Nephron (organoid): ENCODE measurements at regions not wholly inside any gene's neighbourhood (a gene's known extent, or its start where the extent isn't known, plus 50 kb on each side); places are given as distances from the start of the nearest gene placed in this dataset.
A peak's percentile ranks its signal among the peaks of the same experiment; 100 is the strongest.

ENCODE experiments used
- H3K27ac Mint-ChIP-seq, 3 experiments: 2 replicates each; pipeline ENCODE4 v1.8.0; 2020; ENCODE audit warnings: mixed read lengths in 3 of 3, mild to moderate bottlenecking in 2 of 3, moderate library complexity in 1 of 3
- H3K27me3 Mint-ChIP-seq: 2 replicates; pipeline ENCODE4 v1.8.0; 2021; ENCODE audit warnings: low read depth, mild to moderate bottlenecking, moderate library complexity, mixed read lengths
- H3K36me3 Mint-ChIP-seq: 2 replicates; pipeline ENCODE4 v1.8.0; 2020; ENCODE audit warnings: low read depth, mixed read lengths
- H3K4me1 Mint-ChIP-seq: 2 replicates; pipeline ENCODE4 v1.8.0; 2020; ENCODE audit warnings: mixed read lengths
- H3K4me3 Mint-ChIP-seq, 3 experiments: 2 replicates each; pipeline ENCODE4 v1.8.0; 2020; ENCODE audit warnings: mild to moderate bottlenecking in 3 of 3, mixed read lengths in 3 of 3, moderate library complexity in 2 of 3
- H3K9me3 Mint-ChIP-seq: 2 replicates; pipeline ENCODE4 v1.8.0; 2020; ENCODE audit warnings: mixed read lengths
- CTCF ChIP-seq, 3 experiments: fragments of 200-600 bp; sonication (generic); IDR thresholded peaks; one replicate each; pipeline ENCODE4 v1.5.0; 2021; ENCODE audit warnings: antibody characterized with exemption in 3 of 3; ENCODE audit not compliant: unreplicated experiment in 3 of 3

- Mint-ChIP-seq H3K4me1 (peaks cover 16% of the 10 kb centered on the region), H3K9me3 (peaks cover 3% of the 10 kb centered on the region), H3K27ac (no peak overlapping the region), H3K27me3 (no peaks in the 10 kb centered on the region), H3K36me3 (no peaks in the 10 kb centered on the region), H3K4me3 (no peak overlapping the region)
- no peak for TF ChIP-seq CTCF (IDR thresholded peaks at IDR 0.05; ENCODE audit: unreplicated experiment in 3 of 3)
Observed at GRCh38 chr3:76061654-76062053, 276.3 kb upstream of the ZNF717 start.

GRCh38 chr3:76063019-76063418 is 277.7 kb upstream of the ZNF717 start:
- Mint-ChIP-seq H3K9me3 (peaks cover 3% of the 10 kb centered on the region), H3K27ac (no peak overlapping the region), H3K4me3 (no peak overlapping the region), H3K27me3 (no peaks in the 10 kb centered on the region), H3K36me3 (no peaks in the 10 kb centered on the region), H3K4me1 (peaks cover 10% of the 10 kb centered on the region)
- no peak for TF ChIP-seq CTCF (IDR thresholded peaks at IDR 0.05; ENCODE audit: unreplicated experiment in 3 of 3)

- H3K4me3 Mint-ChIP-seq = no peak overlapping the region
- TF ChIP-seq CTCF (IDR thresholded peaks at IDR 0.05; ENCODE audit: unreplicated experiment in 3 of 3) = no peak
- peaks cover 10% of the 10 kb centered on the region for H3K4me1 Mint-ChIP-seq
- H3K9me3 Mint-ChIP-seq = peaks cover 3% of the 10 kb centered on the region
- no peaks in the 10 kb centered on the region for H3K36me3 Mint-ChIP-seq
- H3K27ac Mint-ChIP-seq = peak overlapping the region in 1 of 3 experiments; percentile 43
- no peaks in the 10 kb centered on the region for H3K27me3 Mint-ChIP-seq
Observed at GRCh38 chr3:76063811-76064210, 278.5 kb upstream of the ZNF717 start.

DNA sequence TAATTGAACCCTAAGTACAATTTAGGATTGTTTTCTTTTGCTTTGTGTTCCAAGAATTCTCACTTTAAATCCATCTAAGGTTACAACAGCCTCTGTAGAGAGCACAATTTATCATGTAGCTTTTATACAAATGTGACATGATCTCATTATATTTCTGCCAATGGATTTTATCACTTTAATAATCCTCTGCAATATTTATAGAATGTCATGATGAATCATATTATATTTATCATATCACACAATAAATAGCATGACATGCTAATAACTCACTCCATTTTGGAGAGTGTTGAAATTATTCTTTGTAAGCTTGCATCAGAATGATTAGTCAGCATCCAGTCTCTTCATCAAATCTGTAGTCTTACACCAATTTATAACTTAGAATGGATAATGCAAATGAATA is 280.6 kb upstream of the ZNF717 start:
- Mint-ChIP-seq H3K9me3 (peaks cover 9% of the 10 kb centered on the region), H3K36me3 (no peaks in the 10 kb centered on the region), H3K27me3 (no peaks in the 10 kb centered on the region), H3K4me1 (peaks cover 10% of the 10 kb centered on the region), H3K27ac (peak overlapping the region in 1 of 3 experiments; percentile 40), H3K4me3 (no peak overlapping the region)
- TF ChIP-seq CTCF (IDR thresholded peaks at IDR 0.05; ENCODE audit: unreplicated experiment in 3 of 3) = no peak

DNA sequence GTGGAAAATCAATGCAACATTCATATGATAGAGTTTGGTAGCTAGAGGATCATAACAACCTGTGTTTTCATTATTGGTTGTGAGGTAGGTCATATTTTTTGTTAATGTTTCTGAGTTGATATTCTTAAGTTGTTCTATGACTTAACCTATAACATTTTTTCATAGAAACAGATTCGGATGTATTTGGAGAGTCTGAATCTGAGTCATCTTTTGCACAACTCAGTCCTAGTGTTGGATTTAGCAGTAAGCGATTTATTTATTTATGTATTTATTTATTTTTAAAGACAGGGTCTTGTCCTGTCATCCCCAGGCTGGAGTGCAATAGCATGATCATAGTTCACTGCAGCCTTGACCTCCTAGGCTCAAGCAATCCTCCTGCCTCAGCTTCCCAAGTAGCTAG is 292.8 kb upstream of the ZNF717 start:
- H3K27me3 Mint-ChIP-seq = no peaks in the 10 kb centered on the region
- H3K36me3 Mint-ChIP-seq = no peaks in the 10 kb centered on the region
- no peak overlapping the region for H3K4me3 Mint-ChIP-seq
- H3K4me1 Mint-ChIP-seq = no peaks in the 10 kb centered on the region
- peaks cover 5% of the 10 kb centered on the region for H3K9me3 Mint-ChIP-seq
- TF ChIP-seq CTCF (IDR thresholded peaks at IDR 0.05; ENCODE audit: unreplicated experiment in 3 of 3) = no peak
- no peak overlapping the region for H3K27ac Mint-ChIP-seq

DNA sequence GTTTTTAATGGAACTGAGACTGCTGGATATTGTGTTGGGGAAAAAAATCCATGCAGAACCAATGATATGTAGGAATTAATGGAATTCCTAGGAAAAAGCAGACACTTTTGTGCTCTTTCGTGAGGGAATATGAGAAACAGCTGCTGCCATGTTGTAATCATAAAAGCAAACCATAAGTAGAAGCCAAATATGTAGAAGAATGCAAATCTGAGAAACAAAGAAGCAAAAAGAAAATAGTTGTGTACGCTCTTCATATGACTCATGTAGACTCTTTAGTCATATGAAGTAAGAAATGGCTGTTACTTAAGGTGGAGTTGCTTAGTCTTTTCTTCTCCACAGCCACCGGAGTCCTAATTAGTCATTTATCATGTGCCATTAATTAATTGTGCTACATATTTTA is 298.6 kb upstream of the ZNF717 start:
- Mint-ChIP-seq H3K27ac (no peak overlapping the region), H3K4me1 (no peaks in the 10 kb centered on the region), H3K4me3 (no peak overlapping the region), H3K36me3 (no peaks in the 10 kb centered on the region), H3K9me3 (peaks cover 8% of the 10 kb centered on the region), H3K27me3 (no peaks in the 10 kb centered on the region)
- no peak for TF ChIP-seq CTCF (IDR thresholded peaks at IDR 0.05; ENCODE audit: unreplicated experiment in 3 of 3)
